ENCODE measurements at regions not wholly inside any gene's neighbourhood (a gene's known extent, or its start where the extent isn't known, plus 50 kb on each side); places are given as distances from the start of the nearest gene placed in this dataset.

GRCh38 chr15:79724312-79724711, 172.5 kb downstream of the MTHFS start:
- Histone ChIP-seq H3K9me3 (no peaks in the 10 kb centered on the region), H3K27me3 (no peaks in the 10 kb centered on the region), H3K27ac (no peak overlapping the region), H3K4me1 (no peaks in the 10 kb centered on the region), H3K4me3 (no peak overlapping the region), H3K36me3 (no peaks in the 10 kb centered on the region), H3K9ac (ENCODE audit: low read depth in 2 of 2, low read length in 2 of 2) (no peak overlapping the region)
- DNase-seq, result no peak
- intact Hi-C loops (cut with DNase I), result no loop called here
- no peak for TF ChIP-seq CTCF (IDR thresholded peaks at IDR 0.05)

GRCh38 chr15:79724804-79725203, 172.0 kb downstream of the MTHFS start:
- Histone ChIP-seq H3K27me3 (no peaks in the 10 kb centered on the region), H3K27ac (no peak overlapping the region), H3K4me1 (no peaks in the 10 kb centered on the region), H3K36me3 (no peaks in the 10 kb centered on the region), H3K9ac (ENCODE audit: low read depth in 2 of 2, low read length in 2 of 2) (no peak overlapping the region), H3K9me3 (no peaks in the 10 kb centered on the region), H3K4me3 (no peak overlapping the region)
- no peak for TF ChIP-seq CTCF (IDR thresholded peaks at IDR 0.05)
- intact Hi-C loops (cut with DNase I), result no loop called here
- no peak for DNase-seq

- Histone ChIP-seq H3K9me3 (no peaks in the 10 kb centered on the region), H3K36me3 (no peaks in the 10 kb centered on the region), H3K9ac (ENCODE audit: low read depth in 2 of 2, low read length in 2 of 2) (no peak overlapping the region), H3K4me1 (no peaks in the 10 kb centered on the region), H3K4me3 (no peak overlapping the region), H3K27me3 (no peaks in the 10 kb centered on the region), H3K27ac (no peak overlapping the region)
- intact Hi-C loops (cut with DNase I), result no loop called here
- TF ChIP-seq CTCF (IDR thresholded peaks at IDR 0.05), result no peak
- DNase-seq, result no peak
Measured at GRCh38 chr15:79728867-79729266, 167.9 kb downstream of the MTHFS start.

- Histone ChIP-seq H3K9me3 (no peaks in the 10 kb centered on the region), H3K4me3 (no peak overlapping the region), H3K27me3 (no peaks in the 10 kb centered on the region), H3K27ac (no peak overlapping the region), H3K4me1 (no peaks in the 10 kb centered on the region), H3K36me3 (no peaks in the 10 kb centered on the region), H3K9ac (ENCODE audit: low read depth in 2 of 2, low read length in 2 of 2) (no peak overlapping the region)
- intact Hi-C loops (cut with DNase I), result no loop called here
- no peak for DNase-seq
- TF ChIP-seq CTCF (IDR thresholded peaks at IDR 0.05), result no peak
Measured at GRCh38 chr15:79736435-79737000, 160.3 kb downstream of the MTHFS start.

- Histone ChIP-seq H3K9me3 (no peaks in the 10 kb centered on the region), H3K4me1 (no peaks in the 10 kb centered on the region), H3K4me3 (no peak overlapping the region), H3K27me3 (no peaks in the 10 kb centered on the region), H3K9ac (ENCODE audit: low read depth in 2 of 2, low read length in 2 of 2) (no peak overlapping the region), H3K27ac (no peak overlapping the region), H3K36me3 (no peaks in the 10 kb centered on the region)
- intact Hi-C loops (cut with DNase I), result no loop called here
- DNase-seq, result no peak
- TF ChIP-seq CTCF (IDR thresholded peaks at IDR 0.05), result no peak
Measured at GRCh38 chr15:79738143-79738542, 158.7 kb downstream of the MTHFS start.

Measured in colonic mucosa (tissue), 4 donors.